ENCODE measurements at regions not wholly inside any gene's neighbourhood (a gene's known extent, or its start where the extent isn't known, plus 50 kb on each side); places are given as distances from the start of the nearest gene placed in this dataset.

DNA sequence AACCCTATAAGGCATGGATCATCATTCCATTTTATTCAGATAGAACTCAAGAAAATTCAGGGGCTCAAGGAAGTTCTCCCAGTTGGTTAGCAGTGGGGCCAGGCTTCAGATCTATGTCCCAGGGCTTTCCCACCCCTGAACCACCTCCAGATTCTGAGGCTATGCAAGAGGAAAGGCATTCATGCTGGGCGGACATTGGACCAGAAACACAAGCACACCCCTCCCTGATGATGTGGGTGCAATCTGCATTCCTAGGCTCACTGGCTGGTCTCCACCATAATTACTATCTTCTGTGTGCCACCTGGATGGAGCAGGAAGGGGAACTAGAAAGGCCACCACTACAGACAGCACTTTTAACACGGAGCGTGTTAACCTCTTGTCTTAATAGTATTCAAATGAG is 63.2 kb upstream of the ASIC2 start:
- TF ChIP-seq GATA2 (IDR thresholded peaks at IDR 0.05; ENCODE audit: low read depth, low read length) (no peak), GATA3 (IDR thresholded peaks at IDR 0.05; ENCODE audit: low read depth, low read length) (no peak)
